Upper lobe of left lung (tissue), 6 donors: ENCODE measurements at regions not wholly inside any gene's neighbourhood (a gene's known extent, or its start where the extent isn't known, plus 50 kb on each side); places are given as distances from the start of the nearest gene placed in this dataset.

Experiments used
- ATAC-seq, 2 donors: fragments of 200-7000 bp; cut with Tn5 transposase; one replicate each; pipeline ENCODE4 v1.9.1; 2022; ENCODE audit warnings: mild to moderate bottlenecking in 2 of 2, moderate library complexity in 2 of 2; ENCODE audit not compliant: low FRiP score in 2 of 2
- DNase-seq, 2 donors: peaks; one replicate each; pipeline ENCODE4 v3.0.0-alpha.2; 2019 to 2020
- H3K27ac ChIP-seq, 4 donors: fragments of 200-600 bp; sonication (generic); one replicate each; pipeline ENCODE4 v1.5.1; 2016 to 2019
- H3K27me3 ChIP-seq, 4 donors: fragments of 200-600 bp; sonication (generic); one replicate each; pipeline ENCODE4 v1.5.1; 2017 to 2019
- H3K36me3 ChIP-seq, 4 donors: fragments of 200-600 bp; sonication (generic); one replicate each; pipeline ENCODE4 v1.5.1; 2016 to 2019
- H3K4me1 ChIP-seq, 4 donors: fragments of 200-600 bp; sonication (generic); one replicate each; pipeline ENCODE4 v1.5.1; 2018 to 2019
- H3K4me3 ChIP-seq, 4 donors: fragments of 200-600 bp; sonication (generic); one replicate each; pipeline ENCODE4 v1.5.1; 2017 to 2019; ENCODE audit warnings: mild to moderate bottlenecking in 2 of 4, moderate library complexity in 1 of 4
- H3K9me3 ChIP-seq, 4 donors: fragments of 200-600 bp; sonication (generic); one replicate each; pipeline ENCODE4 v1.5.1; 2018 to 2019
- EP300 ChIP-seq, 4 donors: sonication (generic); formaldehyde crosslinking; IDR thresholded peaks; one replicate each; pipeline ENCODE4 v1.5.1; 2017; ENCODE audit warnings: antibody characterized with exemption in 4 of 4, control low read depth in 2 of 4
- POLR2A ChIP-seq, 4 donors: fragments of 450-650 bp; IDR thresholded peaks; one replicate each; pipeline ENCODE4 v1.5.1; 2016 to 2017; ENCODE audit warnings: antibody characterized with exemption in 4 of 4, mild to moderate bottlenecking in 2 of 4
- POLR2AphosphoS5 ChIP-seq, 2 donors: sonication (generic); formaldehyde crosslinking; IDR thresholded peaks; one replicate each; pipeline ENCODE4 v1.5.1; 2017; ENCODE audit warnings: antibody characterized with exemption in 2 of 2
- WGBS, 2 donors: methylation state at CpG; one replicate each; pipeline ENCODE4 v1.1.5; 2017 to 2018; 5-methylcytosine and 5-hydroxymethylcytosine counted together
- TF ChIP-seq, protein P1 (sequence below), 6 experiments: fragments of 450-650 bp in 4 of 6; fragments of 200-600 bp in 2 of 6; sonication (generic) in 2 of 6; IDR thresholded peaks; one replicate each; pipeline ENCODE4 v1.5.1; 2016 to 2019; ENCODE audit warnings: antibody characterized with exemption in 6 of 6
- donor health status: DM: no; HTN: no; CAD: no; lungs with moderate emphysema.
- donor health status: DM: no; HTN: yes; CAD: no; lungs with severe emphysema.

DNA sequence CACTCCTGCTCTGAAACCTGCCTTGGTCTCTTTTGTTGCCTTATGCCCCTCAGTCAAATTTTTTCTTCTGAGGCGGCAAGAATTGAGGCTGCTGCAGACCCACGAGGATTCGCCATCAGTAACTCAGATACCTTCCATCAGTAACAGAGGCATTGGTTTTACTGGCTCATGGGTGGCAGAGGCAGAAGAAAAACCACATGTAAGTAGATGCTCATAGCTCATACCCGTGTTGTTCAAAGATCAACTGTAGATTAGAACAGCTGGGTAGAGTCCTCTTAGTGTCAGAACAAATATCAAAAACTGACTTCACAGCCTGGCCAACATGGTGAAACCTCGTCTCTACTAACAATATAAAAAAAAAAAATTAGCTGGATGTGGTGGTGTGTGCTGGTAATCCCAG, 598.0 kb upstream of the SOX11 start:
- Histone ChIP-seq H3K27ac (no peak overlapping the region), H3K4me3 (no peak overlapping the region), H3K36me3 (no peaks in the 10 kb centered on the region), H3K4me1 (no peaks in the 10 kb centered on the region), H3K9me3 (peaks cover 0 to 12% (median 0%) of the 10 kb centered on the region in 4 donors), H3K27me3 (no peaks in the 10 kb centered on the region)
- ATAC-seq (no peak), DNase-seq (no peak)
- WGBS, 2 donors, result 84 to 87% methylated on average over 5 of the region's 5 CpGs
- TF ChIP-seq POLR2AphosphoS5 (IDR thresholded peaks at IDR 0.05) (no peak), EP300 (IDR thresholded peaks at IDR 0.05) (no peak), POLR2A (IDR thresholded peaks at IDR 0.05) (no peak)
- TF ChIP-seq, protein P1, sequence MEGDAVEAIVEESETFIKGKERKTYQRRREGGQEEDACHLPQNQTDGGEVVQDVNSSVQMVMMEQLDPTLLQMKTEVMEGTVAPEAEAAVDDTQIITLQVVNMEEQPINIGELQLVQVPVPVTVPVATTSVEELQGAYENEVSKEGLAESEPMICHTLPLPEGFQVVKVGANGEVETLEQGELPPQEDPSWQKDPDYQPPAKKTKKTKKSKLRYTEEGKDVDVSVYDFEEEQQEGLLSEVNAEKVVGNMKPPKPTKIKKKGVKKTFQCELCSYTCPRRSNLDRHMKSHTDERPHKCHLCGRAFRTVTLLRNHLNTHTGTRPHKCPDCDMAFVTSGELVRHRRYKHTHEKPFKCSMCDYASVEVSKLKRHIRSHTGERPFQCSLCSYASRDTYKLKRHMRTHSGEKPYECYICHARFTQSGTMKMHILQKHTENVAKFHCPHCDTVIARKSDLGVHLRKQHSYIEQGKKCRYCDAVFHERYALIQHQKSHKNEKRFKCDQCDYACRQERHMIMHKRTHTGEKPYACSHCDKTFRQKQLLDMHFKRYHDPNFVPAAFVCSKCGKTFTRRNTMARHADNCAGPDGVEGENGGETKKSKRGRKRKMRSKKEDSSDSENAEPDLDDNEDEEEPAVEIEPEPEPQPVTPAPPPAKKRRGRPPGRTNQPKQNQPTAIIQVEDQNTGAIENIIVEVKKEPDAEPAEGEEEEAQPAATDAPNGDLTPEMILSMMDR (IDR thresholded peaks at IDR 0.05), result no peak

DNA sequence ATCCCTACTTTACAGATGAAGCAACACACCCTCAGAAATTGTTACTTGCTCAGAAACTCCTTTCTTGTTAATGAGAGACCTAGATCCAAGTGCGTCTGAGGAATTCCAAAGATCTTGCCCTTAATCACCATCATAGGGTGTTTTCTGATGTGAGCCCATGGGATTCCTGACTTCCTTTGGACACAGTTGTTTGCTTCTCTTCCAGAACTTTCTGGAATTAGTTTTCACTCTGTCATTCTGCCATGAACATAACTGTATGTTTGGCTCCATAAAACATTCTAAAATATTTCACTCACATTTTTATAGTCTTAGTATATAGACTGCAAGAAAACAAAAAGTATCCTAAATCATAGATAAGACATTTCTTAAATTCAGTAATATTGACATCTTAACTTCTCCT, 593.9 kb upstream of the SOX11 start:
- DNase-seq (no peak), ATAC-seq (no peak)
- no peak overlapping the region for H3K4me3 ChIP-seq
- WGBS, 2 donors, result 68 to 71% methylated on average over 1 of the region's 1 CpG
- H3K4me1 ChIP-seq, result no peaks in the 10 kb centered on the region
- no peaks in the 10 kb centered on the region for H3K36me3 ChIP-seq
- peaks cover 0 to 12% (median 0%) of the 10 kb centered on the region in 4 donors for H3K9me3 ChIP-seq
- no peak overlapping the region for H3K27ac ChIP-seq
- TF ChIP-seq POLR2A (IDR thresholded peaks at IDR 0.05) (no peak), POLR2AphosphoS5 (IDR thresholded peaks at IDR 0.05) (no peak), EP300 (IDR thresholded peaks at IDR 0.05) (no peak)
- TF ChIP-seq, protein P1 (IDR thresholded peaks at IDR 0.05), result no peak
- no peaks in the 10 kb centered on the region for H3K27me3 ChIP-seq

DNA sequence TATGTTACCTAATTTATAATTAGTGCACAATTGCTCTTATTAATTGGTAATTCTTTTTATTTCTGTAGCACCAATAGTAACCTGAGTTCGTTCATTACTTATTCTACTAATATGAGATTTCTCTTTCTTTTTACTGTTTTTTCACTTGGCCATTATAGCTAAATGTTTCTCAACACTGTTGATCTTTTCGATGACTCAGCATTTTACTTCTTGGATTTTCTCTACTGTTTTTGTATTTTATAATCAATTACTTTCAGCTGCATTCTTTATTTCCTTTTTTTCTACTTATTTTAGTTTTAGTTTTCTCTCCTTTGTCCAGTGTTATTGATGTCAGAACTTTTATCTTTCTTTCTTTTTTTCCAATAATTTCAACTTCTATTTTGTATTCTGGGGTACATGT, 589.4 kb upstream of the SOX11 start:
- TF ChIP-seq POLR2AphosphoS5 (IDR thresholded peaks at IDR 0.05) (no peak), EP300 (IDR thresholded peaks at IDR 0.05) (no peak), POLR2A (IDR thresholded peaks at IDR 0.05) (no peak)
- TF ChIP-seq, protein P1 (IDR thresholded peaks at IDR 0.05), result no peak
- H3K4me3 ChIP-seq, result no peak overlapping the region
- 86 to 88% methylated on average over 2 of the region's 2 CpGs for WGBS, 2 donors
- H3K27me3 ChIP-seq, result no peaks in the 10 kb centered on the region
- H3K27ac ChIP-seq, result no peak overlapping the region
- DNase-seq (no peak), ATAC-seq (no peak)
- peaks cover 0 to 9% (median 0%) of the 10 kb centered on the region in 4 donors for H3K9me3 ChIP-seq
- H3K36me3 ChIP-seq, result no peaks in the 10 kb centered on the region
- no peaks in the 10 kb centered on the region for H3K4me1 ChIP-seq

DNA sequence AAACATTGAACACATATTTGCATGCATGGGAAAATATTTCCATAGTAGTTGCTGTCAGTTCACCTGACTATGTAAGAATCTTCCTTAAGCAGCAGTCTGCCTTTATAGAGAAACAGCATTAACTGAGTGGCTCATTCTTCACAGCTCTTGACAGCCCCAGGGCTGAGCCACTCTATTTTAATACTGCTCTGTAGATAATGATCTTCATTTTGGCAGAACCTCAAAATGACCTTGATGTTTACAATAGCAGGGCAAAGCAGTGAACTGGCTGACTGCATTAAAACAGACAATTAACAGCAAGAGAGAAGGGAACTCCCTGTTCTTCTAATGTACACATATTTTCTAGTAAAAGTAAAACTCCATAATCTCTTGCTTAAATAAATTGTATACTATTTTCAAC, 580.6 kb upstream of the SOX11 start:
- Histone ChIP-seq H3K36me3 (no peaks in the 10 kb centered on the region), H3K4me1 (no peaks in the 10 kb centered on the region), H3K9me3 (peaks cover 0 to 24% (median 14%) of the 10 kb centered on the region in 4 donors), H3K4me3 (no peak overlapping the region), H3K27ac (no peak overlapping the region), H3K27me3 (no peaks in the 10 kb centered on the region)
- no peak for DNase-seq
- no peak for ATAC-seq
- no peak for TF ChIP-seq POLR2AphosphoS5 (IDR thresholded peaks at IDR 0.05)

DNA sequence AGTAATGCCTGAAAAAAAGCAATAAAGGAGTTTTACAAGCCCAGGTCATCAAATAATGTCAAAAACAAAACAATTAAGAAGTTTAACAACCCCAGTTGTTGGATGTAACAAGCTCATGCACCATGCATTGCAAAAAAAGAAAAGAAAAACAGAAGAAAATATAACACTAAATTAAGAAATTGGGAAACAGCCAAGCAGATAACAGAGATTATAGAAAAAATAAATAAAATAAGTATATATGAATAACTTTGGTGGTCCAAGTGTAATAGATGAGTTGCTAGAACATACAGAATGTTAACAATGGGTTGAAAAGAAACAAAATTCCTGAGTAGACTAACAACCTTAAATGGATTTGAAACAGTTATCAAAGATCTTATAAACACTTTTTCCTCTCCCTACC, 573.1 kb upstream of the SOX11 start:
- no peaks in the 10 kb centered on the region for H3K36me3 ChIP-seq
- DNase-seq, result no peak
- no peak for TF ChIP-seq POLR2A (IDR thresholded peaks at IDR 0.05)
- TF ChIP-seq, protein P1 (IDR thresholded peaks at IDR 0.05), result no peak
- no peak for TF ChIP-seq POLR2AphosphoS5 (IDR thresholded peaks at IDR 0.05)
- no peak for TF ChIP-seq EP300 (IDR thresholded peaks at IDR 0.05)
- H3K9me3 ChIP-seq, result peaks cover 0 to 5% (median 5%) of the 10 kb centered on the region in 4 donors
- ATAC-seq, result no peak
- no peaks in the 10 kb centered on the region for H3K4me1 ChIP-seq
- no peaks in the 10 kb centered on the region for H3K27me3 ChIP-seq
- H3K4me3 ChIP-seq, result no peak overlapping the region
- H3K27ac ChIP-seq, result no peak overlapping the region
